ENCODE measurements at regions not wholly inside any gene's neighbourhood (a gene's known extent, or its start where the extent isn't known, plus 50 kb on each side); places are given as distances from the start of the nearest gene placed in this dataset.
"Not testable (repeated sequence)": the region's sequence is repeated elsewhere in the genome, so short reads cannot be mapped to it uniquely, and the experiment has no call there.

GRCh38 chr6:18595774-18596530, 208.8 kb downstream of the RNF144B start:
- DNase-seq (ENCODE audit: low spot score): peak; percentile 78

GRCh38 chr6:18596531-18596835, 209.3 kb downstream of the RNF144B start:
- DNase-seq (ENCODE audit: low spot score): no peak

- no peak for DNase-seq (ENCODE audit: low spot score)
These were observed 211.6 kb downstream of the RNF144B start for GRCh38 chr6:18598551-18599264.

- no peak for DNase-seq (ENCODE audit: low spot score)
These were observed 213.1 kb downstream of the RNF144B start for GRCh38 chr6:18600255-18600654.

GRCh38 chr6:18601516-18602020, 214.4 kb downstream of the RNF144B start:
- DNase-seq (ENCODE audit: low spot score): no peak

- no peak for DNase-seq (ENCODE audit: low spot score)
These were observed 215.8 kb downstream of the RNF144B start for GRCh38 chr6:18602931-18603330.

- DNase-seq (ENCODE audit: low spot score): no peak
These were observed 216.2 kb downstream of the RNF144B start for GRCh38 chr6:18603361-18603760.

GRCh38 chr6:18605841-18606240, 218.7 kb downstream of the RNF144B start:
- no peak for DNase-seq (ENCODE audit: low spot score)

- no peak for DNase-seq (ENCODE audit: low spot score)
These were observed 222.6 kb downstream of the RNF144B start for GRCh38 chr6:18609715-18610114.

- DNase-seq (ENCODE audit: low spot score): no peak
These were observed 226.3 kb downstream of the RNF144B start for GRCh38 chr6:18613319-18613925.

- DNase-seq (ENCODE audit: low spot score): no peak
These were observed 242.4 kb downstream of the RNF144B start for GRCh38 chr6:18629571-18629970.

- no peak for DNase-seq (ENCODE audit: low spot score)
These were observed 245.7 kb downstream of the RNF144B start for GRCh38 chr6:18632670-18633410.

- no peak for DNase-seq (ENCODE audit: low spot score)
These were observed 247.8 kb downstream of the RNF144B start for GRCh38 chr6:18634912-18635311.

GRCh38 chr6:18640134-18640533, 253.0 kb downstream of the RNF144B start:
- DNase-seq (ENCODE audit: low spot score): no peak

GRCh38 chr6:18640754-18641153, 253.6 kb downstream of the RNF144B start:
- no peak for DNase-seq (ENCODE audit: low spot score)

- no peak for DNase-seq (ENCODE audit: low spot score)
These were observed 267.7 kb downstream of the RNF144B start for GRCh38 chr6:18654821-18655220.

- DNase-seq (ENCODE audit: low spot score): no peak
These were observed 269.4 kb downstream of the RNF144B start for GRCh38 chr6:18656506-18656905.

GRCh38 chr6:18659994-18660393, 272.8 kb downstream of the RNF144B start:
- not testable (repeated sequence) for DNase-seq (ENCODE audit: low spot score)

GRCh38 chr6:18663011-18663410, 275.9 kb downstream of the RNF144B start:
- no peak for DNase-seq (ENCODE audit: low spot score)

- DNase-seq (ENCODE audit: low spot score): no peak
These were observed 277.3 kb downstream of the RNF144B start for GRCh38 chr6:18664401-18664800.

GRCh38 chr6:18667612-18668011, 280.5 kb downstream of the RNF144B start:
- DNase-seq (ENCODE audit: low spot score): no peak

- DNase-seq (ENCODE audit: low spot score): no peak
These were observed 281.8 kb downstream of the RNF144B start for GRCh38 chr6:18668994-18669393.

Measured in GM03348 (cell line).